Heart left ventricle (tissue), 16 donors: ENCODE measurements at regions not wholly inside any gene's neighbourhood (a gene's known extent, or its start where the extent isn't known, plus 50 kb on each side); places are given as distances from the start of the nearest gene placed in this dataset.
A peak's percentile ranks its signal among the peaks of the same experiment; 100 is the strongest.

Experiments used
- ATAC-seq, 4 donors: fragments of 200-7000 bp; cut with Tn5 transposase; one replicate each; pipeline ENCODE4 v1.9.1; 2020 to 2022; ENCODE audit warnings: moderate library complexity in 4 of 4, mild to moderate bottlenecking in 3 of 4, moderate number of reproducible peaks in 1 of 4
- DNase-seq, 5 donors: peaks; one replicate each; pipeline ENCODE4 v3.0.0-alpha.2; 2020
- H3K27ac ChIP-seq, 12 donors: fragments of 200-600 bp; sonication (generic) in 4 of 12; one replicate each; pipeline versions ENCODE4 v1.5.0 to v1.8.0; 2016 to 2022; ENCODE audit warnings: mild to moderate bottlenecking in 2 of 12
- H3K27me3 ChIP-seq, 9 donors: fragments of 200-600 bp; sonication (generic) in 2 of 9; one replicate each; pipeline versions ENCODE4 v1.5.1 to v1.8.0; 2016 to 2022; ENCODE audit warnings: mild to moderate bottlenecking in 3 of 9
- H3K36me3 ChIP-seq, 9 donors: fragments of 200-600 bp; sonication (generic) in 2 of 9; one replicate each; pipeline versions ENCODE4 v1.5.0 to v1.8.0; 2018 to 2022; ENCODE audit warnings: mild to moderate bottlenecking in 2 of 9
- H3K4me1 ChIP-seq, 12 donors: fragments of 200-600 bp; sonication (generic) in 4 of 12; one replicate each; pipeline versions ENCODE4 v1.5.0 to v1.8.0; 2016 to 2022; ENCODE audit warnings: mild to moderate bottlenecking in 3 of 12
- H3K4me3 ChIP-seq, 12 donors: fragments of 200-600 bp; sonication (generic) in 4 of 12; one replicate each; pipeline versions ENCODE4 v1.5.0 to v1.8.0; 2017 to 2022; ENCODE audit warnings: mild to moderate bottlenecking in 9 of 12, moderate library complexity in 4 of 12
- H3K9me3 ChIP-seq, 12 donors: fragments of 200-600 bp; sonication (generic) in 4 of 12; one replicate each; pipeline versions ENCODE4 v1.5.0 to v1.8.0; 2016 to 2022; ENCODE audit warnings: mild to moderate bottlenecking in 1 of 12
- POLR2A ChIP-seq, 2 donors: fragments of 450-650 bp; IDR thresholded peaks; one replicate each; pipeline ENCODE4 v1.6.1; 2017; ENCODE audit warnings: antibody characterized with exemption in 2 of 2, mild to moderate bottlenecking in 2 of 2, moderate library complexity in 2 of 2
- WGBS, 4 donors: extraction: QIAGEN DNeasy Blood & Tissue Kit in 2 of 4; methylation state at CpG; one replicate each; pipeline versions ENCODE4 v1.1.5 to v1.1.7; 2013 to 2018; 5-methylcytosine and 5-hydroxymethylcytosine counted together
- intact Hi-C, 10 donors: fragments of 100-400 bp; cut with DNase I; formaldehyde crosslinking; loops; one replicate each; pipeline versions ENCODE4 v1.11.1 to v1.14.2; 2022
- TF ChIP-seq, protein P1 (sequence below), 12 donors: fragments of 200-600 bp; sonication (generic) in 4 of 12; IDR thresholded peaks; one replicate each; pipeline versions ENCODE4 v1.5.0 to v1.8.0; 2018 to 2022; ENCODE audit warnings: antibody characterized with exemption in 12 of 12, mild to moderate bottlenecking in 5 of 12
- donor health status: ischemic (EF 13 %, LVEDD 7.1; RV severe dilation, severe dysfunction).
- donor health status: healthy with polysubstance abuse.
- donor health status: DM: no; HTN: yes; CAD: no.
- donor health status: DM: no; HTN: no; CAD: no.
- donor health status: ischemic (EF 25% LVEDD 6.9; RV normal size, moderate dysfunction).
- donor health status: ischemic (EF 25% LVEDD 5.7; RV mildly dilated, moderate dysfunction).
- donor health status: healthy.
- donor health status: DM: yes; HTN: yes; CAD: no.
- donor health status: ischemic (EF 35%, LVEDD 5.7; RV mildly dilated, moderate dysfunction).
- donor health status: nonischemic (EF 11% LVEDD 7.7; RV severe dilation, severe dysfunction).
- donor health status: DM: yes; HTN: yes; CAD: no.
- donor health status: PGD.
- donor health status: ischemic (EF 29% LVEDD 5.4; RV normal size, mild dysfunction).
- donor health status: nonischemic (EF 23%, LVEDD 6.1; RV moderate dilation, normal function).

DNA sequence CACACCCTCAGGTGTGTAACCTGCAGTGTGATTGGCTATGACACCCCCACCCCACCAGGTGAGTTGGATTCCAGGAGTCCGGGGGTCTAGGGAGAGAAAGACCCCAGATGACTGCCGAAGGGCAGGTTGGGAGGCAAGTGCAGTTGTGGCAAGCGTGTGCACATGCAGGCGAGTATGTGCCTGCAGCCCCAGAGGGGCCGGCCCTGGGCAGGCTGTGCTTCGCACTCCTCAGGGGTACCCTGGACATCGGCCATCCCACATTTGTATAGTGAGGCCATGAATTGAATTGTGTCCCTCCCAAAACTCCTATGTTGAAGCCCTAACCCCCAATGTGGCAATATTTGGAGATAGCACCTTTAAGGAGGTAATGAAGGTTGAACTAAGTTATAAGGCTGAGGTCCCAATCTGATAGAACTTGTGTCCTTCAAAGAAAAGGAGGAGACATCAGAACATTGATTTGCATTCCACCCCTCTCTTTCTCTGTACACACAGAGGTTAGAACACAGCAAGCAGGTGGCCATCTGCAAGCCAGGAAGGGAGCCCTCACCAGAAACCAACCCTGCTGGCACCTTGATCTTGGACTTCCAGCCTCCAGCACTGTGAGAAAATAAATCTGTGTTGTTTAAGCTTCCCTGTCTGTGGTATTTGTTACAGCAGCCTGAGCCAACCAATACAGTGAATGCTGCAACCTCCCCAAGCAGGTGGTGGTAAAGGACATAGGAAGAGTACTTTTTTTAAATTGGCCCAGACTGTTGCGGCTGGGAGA lies 241.8 kb downstream of the TFCP2L1 start:
- WGBS, 4 donors, result 82 to 97% (median 85%) methylated on average over 7 to 8 of the region's 8 CpGs
- no peak for TF ChIP-seq POLR2A (IDR thresholded peaks at IDR 0.05)
- TF ChIP-seq, protein P1, sequence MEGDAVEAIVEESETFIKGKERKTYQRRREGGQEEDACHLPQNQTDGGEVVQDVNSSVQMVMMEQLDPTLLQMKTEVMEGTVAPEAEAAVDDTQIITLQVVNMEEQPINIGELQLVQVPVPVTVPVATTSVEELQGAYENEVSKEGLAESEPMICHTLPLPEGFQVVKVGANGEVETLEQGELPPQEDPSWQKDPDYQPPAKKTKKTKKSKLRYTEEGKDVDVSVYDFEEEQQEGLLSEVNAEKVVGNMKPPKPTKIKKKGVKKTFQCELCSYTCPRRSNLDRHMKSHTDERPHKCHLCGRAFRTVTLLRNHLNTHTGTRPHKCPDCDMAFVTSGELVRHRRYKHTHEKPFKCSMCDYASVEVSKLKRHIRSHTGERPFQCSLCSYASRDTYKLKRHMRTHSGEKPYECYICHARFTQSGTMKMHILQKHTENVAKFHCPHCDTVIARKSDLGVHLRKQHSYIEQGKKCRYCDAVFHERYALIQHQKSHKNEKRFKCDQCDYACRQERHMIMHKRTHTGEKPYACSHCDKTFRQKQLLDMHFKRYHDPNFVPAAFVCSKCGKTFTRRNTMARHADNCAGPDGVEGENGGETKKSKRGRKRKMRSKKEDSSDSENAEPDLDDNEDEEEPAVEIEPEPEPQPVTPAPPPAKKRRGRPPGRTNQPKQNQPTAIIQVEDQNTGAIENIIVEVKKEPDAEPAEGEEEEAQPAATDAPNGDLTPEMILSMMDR (IDR thresholded peaks at IDR 0.05), result no peak
- H3K4me3 ChIP-seq, result no peak overlapping the region

GRCh38 chr2:121043827-121044222 lies 241.2 kb downstream of the TFCP2L1 start:
- intact Hi-C loops, result no loop called here
- 45 to 78% (median 63%) methylated on average over 3 of the region's 3 CpGs for WGBS, 4 donors
- Histone ChIP-seq H3K27me3 (no peaks in the 10 kb centered on the region), H3K36me3 (no peaks in the 10 kb centered on the region), H3K4me3 (no peak overlapping the region), H3K27ac (no peak overlapping the region), H3K4me1 (no peaks in the 10 kb centered on the region), H3K9me3 (peaks cover 0 to 7% (median 0%) of the 10 kb centered on the region in 12 donors)
- no peak for ATAC-seq
- TF ChIP-seq POLR2A (IDR thresholded peaks at IDR 0.05), result no peak
- TF ChIP-seq, protein P1 (IDR thresholded peaks at IDR 0.05), result no peak
- no peak for DNase-seq

More for the DNA sequence above, 241.8 kb downstream of the TFCP2L1 start:
- Histone ChIP-seq H3K4me1 (no peaks in the 10 kb centered on the region), H3K9me3 (peaks cover 0 to 7% (median 0%) of the 10 kb centered on the region in 12 donors), H3K36me3 (no peaks in the 10 kb centered on the region), H3K27me3 (no peaks in the 10 kb centered on the region), H3K27ac (no peak overlapping the region)
- intact Hi-C loops, result no loop called here
- DNase-seq (no peak), ATAC-seq (no peak)

- no peaks in the 10 kb centered on the region for H3K36me3 ChIP-seq
- peaks cover 0 to 7% (median 0%) of the 10 kb centered on the region in 12 donors for H3K9me3 ChIP-seq
- H3K27ac ChIP-seq, result no peak overlapping the region
- peak in 1 of 4 donors; percentile 13 for ATAC-seq
- TF ChIP-seq POLR2A (IDR thresholded peaks at IDR 0.05), result no peak
- TF ChIP-seq, protein P1 (IDR thresholded peaks at IDR 0.05), result no peak
- H3K27me3 ChIP-seq, result no peaks in the 10 kb centered on the region
- intact Hi-C loops, result no loop called here
- no peak overlapping the region for H3K4me3 ChIP-seq
- no peaks in the 10 kb centered on the region for H3K4me1 ChIP-seq
- DNase-seq, result no peak
- WGBS, 4 donors, result 49 to 61% (median 56%) methylated on average over 7 of the region's 7 CpGs
These were observed 240.6 kb downstream of the TFCP2L1 start for GRCh38 chr2:121044412-121044811.

DNA sequence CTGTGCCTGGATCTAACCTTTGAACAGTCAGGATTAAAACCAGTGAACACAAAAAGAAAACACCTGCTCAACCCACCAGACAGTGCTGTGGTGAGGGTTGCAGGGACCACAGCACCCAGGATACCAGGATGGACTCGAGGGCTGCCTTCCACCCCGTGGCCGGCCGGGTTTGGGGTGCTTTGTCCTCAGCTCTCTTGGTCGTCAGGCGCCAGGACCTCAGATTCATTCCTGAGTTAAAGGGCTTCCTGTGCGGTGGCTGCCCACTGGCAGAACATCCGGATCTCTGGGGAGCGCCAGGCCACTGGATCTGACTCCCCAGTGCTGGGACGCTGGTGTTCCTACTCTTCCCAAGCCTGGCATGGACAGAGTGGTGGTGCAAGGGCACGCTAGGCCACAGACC lies 239.8 kb downstream of the TFCP2L1 start:
- 87 to 92% (median 90%) methylated on average over 1 to 11 of the region's 11 CpGs for WGBS, 4 donors
- peaks cover 0 to 7% (median 0%) of the 10 kb centered on the region in 12 donors for H3K9me3 ChIP-seq

More for the DNA sequence above, 239.8 kb downstream of the TFCP2L1 start:
- Histone ChIP-seq H3K27me3 (no peaks in the 10 kb centered on the region), H3K36me3 (no peaks in the 10 kb centered on the region), H3K27ac (no peak overlapping the region), H3K4me1 (no peaks in the 10 kb centered on the region), H3K4me3 (no peak overlapping the region)
- TF ChIP-seq, protein P1 (IDR thresholded peaks at IDR 0.05), result no peak
- no peak for TF ChIP-seq POLR2A (IDR thresholded peaks at IDR 0.05)
- DNase-seq, result no peak
- ATAC-seq, result no peak
- intact Hi-C loops, result no loop called here
